ENCODE measurements at regions not wholly inside any gene's neighbourhood (a gene's known extent, or its start where the extent isn't known, plus 50 kb on each side); places are given as distances from the start of the nearest gene placed in this dataset.
"Not testable (repeated sequence)": the region's sequence is repeated elsewhere in the genome, so short reads cannot be mapped to it uniquely, and the experiment has no call there.

GRCh38 chr2:125658583-125658982 lies 997.4 kb upstream of the GYPC start:
- H3K4me1 ChIP-seq (ENCODE audit: insufficient read depth, low read length, poor library complexity, severe bottlenecking), result no peaks in the 10 kb centered on the region
- TF ChIP-seq CTCF (conservative IDR thresholded peaks at IDR 0.05; ENCODE audit: low read length) (no peak), EZH2phosphoT487 (IDR thresholded peaks at IDR 0.05; ENCODE audit: borderline replicate concordance) (no peak)
- H3F3A ChIP-seq (ENCODE audit: low read depth), result no peaks in the 10 kb centered on the region
- no peaks in the 10 kb centered on the region for H4K20me1 ChIP-seq (ENCODE audit: insufficient read depth, low read length, poor library complexity, severe bottlenecking)
- H3K27me3 ChIP-seq (ENCODE audit: insufficient read depth, low read length, poor library complexity, severe bottlenecking), result no peaks in the 10 kb centered on the region
- no peak overlapping the region for H3K4me2 ChIP-seq (ENCODE audit: low read depth, low read length, poor library complexity, severe bottlenecking)
- H2AFZ ChIP-seq (ENCODE audit: low read length), result no peak overlapping the region
- H3K79me2 ChIP-seq (ENCODE audit: insufficient read depth, low read length), result no peaks in the 10 kb centered on the region
- no peak overlapping the region for H3K9ac ChIP-seq (ENCODE audit: low read depth, low read length, poor library complexity, severe bottlenecking)
- H3K4me3 ChIP-seq (ENCODE audit: low read length, poor library complexity, severe bottlenecking), result no peak overlapping the region
- no peaks in the 10 kb centered on the region for H3K9me3 ChIP-seq (ENCODE audit: insufficient read depth, low read depth, low read length)
- no peaks in the 10 kb centered on the region for H3K9me2 ChIP-seq (replicated peaks; ENCODE audit: low read depth, low read length)
- H3K36me3 ChIP-seq (ENCODE audit: insufficient read depth, low read length), result no peaks in the 10 kb centered on the region

- H3K27me3 ChIP-seq (ENCODE audit: insufficient read depth, low read length, poor library complexity, severe bottlenecking); H3K79me2 ChIP-seq (ENCODE audit: insufficient read depth, low read length); H3K9me2 ChIP-seq (replicated peaks; ENCODE audit: low read depth, low read length); H3F3A ChIP-seq (ENCODE audit: low read depth); H3K4me3 ChIP-seq (ENCODE audit: low read length, poor library complexity, severe bottlenecking); H3K9ac ChIP-seq (ENCODE audit: low read depth, low read length, poor library complexity, severe bottlenecking); H3K4me2 ChIP-seq (ENCODE audit: low read depth, low read length, poor library complexity, severe bottlenecking); H4K20me1 ChIP-seq (ENCODE audit: insufficient read depth, low read length, poor library complexity, severe bottlenecking); H2AFZ ChIP-seq (ENCODE audit: low read length); H3K4me1 ChIP-seq (ENCODE audit: insufficient read depth, low read length, poor library complexity, severe bottlenecking); H3K36me3 ChIP-seq (ENCODE audit: insufficient read depth, low read length); H3K9me3 ChIP-seq (ENCODE audit: insufficient read depth, low read depth, low read length): not testable (repeated sequence)
These were observed 995.6 kb upstream of the GYPC start for GRCh38 chr2:125660369-125660768.

- Histone ChIP-seq H3K4me2 (ENCODE audit: low read depth, low read length, poor library complexity, severe bottlenecking) (no peak overlapping the region), H3K9me3 (ENCODE audit: insufficient read depth, low read depth, low read length) (no peaks in the 10 kb centered on the region), H3K9me2 (replicated peaks; ENCODE audit: low read depth, low read length) (no peaks in the 10 kb centered on the region), H2AFZ (ENCODE audit: low read length) (no peak overlapping the region), H3K4me3 (ENCODE audit: low read length, poor library complexity, severe bottlenecking) (no peak overlapping the region), H3F3A (ENCODE audit: low read depth) (no peaks in the 10 kb centered on the region), H3K79me2 (ENCODE audit: insufficient read depth, low read length) (no peaks in the 10 kb centered on the region), H3K4me1 (ENCODE audit: insufficient read depth, low read length, poor library complexity, severe bottlenecking) (no peaks in the 10 kb centered on the region), H3K9ac (ENCODE audit: low read depth, low read length, poor library complexity, severe bottlenecking) (no peak overlapping the region), H4K20me1 (ENCODE audit: insufficient read depth, low read length, poor library complexity, severe bottlenecking) (no peaks in the 10 kb centered on the region), H3K27me3 (ENCODE audit: insufficient read depth, low read length, poor library complexity, severe bottlenecking) (no peaks in the 10 kb centered on the region), H3K36me3 (ENCODE audit: insufficient read depth, low read length) (no peaks in the 10 kb centered on the region)
- TF ChIP-seq CTCF (conservative IDR thresholded peaks at IDR 0.05; ENCODE audit: low read length) (no peak), EZH2phosphoT487 (IDR thresholded peaks at IDR 0.05; ENCODE audit: borderline replicate concordance) (no peak)
These were observed 988.3 kb upstream of the GYPC start for GRCh38 chr2:125667630-125668029.

GRCh38 chr2:125679903-125680302 lies 976.1 kb upstream of the GYPC start:
- Histone ChIP-seq H3K36me3 (ENCODE audit: insufficient read depth, low read length) (no peaks in the 10 kb centered on the region), H3K9me2 (replicated peaks; ENCODE audit: low read depth, low read length) (no peaks in the 10 kb centered on the region), H3K79me2 (ENCODE audit: insufficient read depth, low read length) (no peaks in the 10 kb centered on the region), H3K27me3 (ENCODE audit: insufficient read depth, low read length, poor library complexity, severe bottlenecking) (no peaks in the 10 kb centered on the region), H3K9me3 (ENCODE audit: insufficient read depth, low read depth, low read length) (no peaks in the 10 kb centered on the region; the same call in 1 of the 2 replicates), H2AFZ (ENCODE audit: low read length) (no peak overlapping the region), H3K4me1 (ENCODE audit: insufficient read depth, low read length, poor library complexity, severe bottlenecking) (no peaks in the 10 kb centered on the region), H3K4me3 (ENCODE audit: low read length, poor library complexity, severe bottlenecking) (no peak overlapping the region), H3K4me2 (ENCODE audit: low read depth, low read length, poor library complexity, severe bottlenecking) (no peak overlapping the region), H4K20me1 (ENCODE audit: insufficient read depth, low read length, poor library complexity, severe bottlenecking) (no peaks in the 10 kb centered on the region), H3K9ac (ENCODE audit: low read depth, low read length, poor library complexity, severe bottlenecking) (no peak overlapping the region), H3F3A (ENCODE audit: low read depth) (no peaks in the 10 kb centered on the region)
- TF ChIP-seq CTCF (conservative IDR thresholded peaks at IDR 0.05; ENCODE audit: low read length) (no peak), EZH2phosphoT487 (IDR thresholded peaks at IDR 0.05; ENCODE audit: borderline replicate concordance) (no peak)

Data from Loucy (cell line).